Endothelial cell of umbilical vein (primary cell): ENCODE measurements at regions not wholly inside any gene's neighbourhood (a gene's known extent, or its start where the extent isn't known, plus 50 kb on each side); places are given as distances from the start of the nearest gene placed in this dataset.

ENCODE experiments used
- BruUV-seq: library from RNA; stranded (reverse); fragments of 400-500 nt; replicated peaks from 2 replicates; lab custom pipeline; 2021; lab: Mats Ljungman, UMichigan
- CTCF ChIA-PET: fragments of 300-600, 350-600 bp; sonication (Branson Sonifier 250); formaldehyde crosslinking; loops from one replicate; lab custom pipeline; 2021; ENCODE audit warnings: antibody characterized with exemption, inconsistent platforms; lab: Charles Lee
- POLR2A ChIA-PET: fragments of 300-600, 350-600 bp; sonication (Branson Sonifier 250); formaldehyde crosslinking; loops from one replicate; lab custom pipeline; 2021; ENCODE audit warnings: antibody characterized with exemption, inconsistent platforms; lab: Charles Lee
- DNase-seq: peaks from one replicate; pipeline ENCODE4 v3.0.0-alpha.2; 2011; ENCODE audit warnings: low read depth, low spot score
- FAIRE-seq: peaks from 2 replicates; lab custom pipeline; 2011; peaks lifted over from hg19 to GRCh38; lab: Jason Lieb, UNC
- H2AFZ ChIP-seq: 2 replicates; pipeline ENCODE4 v1.6.0; 2012; ENCODE audit warnings: low read depth, low read length, control low read depth, inconsistent platforms
- H3K27ac ChIP-seq: 2 replicates; pipeline ENCODE4 v1.5.1; 2011; ENCODE audit warnings: low read depth, mild to moderate bottlenecking, control low read depth, low read length, moderate library complexity; ENCODE audit not compliant: insufficient read depth
- H3K27me3 ChIP-seq, 2 experiments: 2 replicates each; pipeline versions ENCODE4 v1.6.0 to v1.6.1; 2011; ENCODE audit warnings: low read length in 2 of 2, mixed read lengths in 1 of 2; ENCODE audit not compliant: control insufficient read depth in 2 of 2, insufficient read depth in 2 of 2
- H3K36me3 ChIP-seq, 2 experiments: 2 replicates in 1 of 2; 3 replicates in 1 of 2; pipeline ENCODE4 v1.5.1; 2011; ENCODE audit warnings: low read length in 2 of 2, mild to moderate bottlenecking in 1 of 2, moderate library complexity in 1 of 2; ENCODE audit not compliant: control insufficient read depth in 2 of 2, insufficient read depth in 2 of 2; ENCODE audit errors: extremely low read depth in 1 of 2
- H3K4me1 ChIP-seq: 3 replicates; pipeline ENCODE4 v1.5.1; 2011; ENCODE audit warnings: mild to moderate bottlenecking, low read length; ENCODE audit not compliant: control insufficient read depth, insufficient read depth; ENCODE audit errors: extremely low read depth
- H3K4me2 ChIP-seq: 2 replicates; pipeline ENCODE4 v1.6.1; 2011; ENCODE audit warnings: low read length, control low read depth, mixed read lengths; ENCODE audit not compliant: insufficient read depth
- H3K4me3 ChIP-seq, 3 experiments: fragments of 200-600 bp in 1 of 3; sonication (generic), shearing (Covaris generic) in 1 of 3; replicated peaks in 1 of 3; 2 replicates each; pipeline ENCODE4 v1.5.1; 2011 to 2016; ENCODE audit warnings: control low read depth in 3 of 3, low read length in 3 of 3, mild to moderate bottlenecking in 2 of 3, inconsistent platforms in 1 of 3, low read depth in 1 of 3, moderate library complexity in 1 of 3; ENCODE audit not compliant: insufficient read depth in 1 of 3
- H3K79me2 ChIP-seq: 2 replicates; pipeline ENCODE4 v1.6.0; 2012; ENCODE audit warnings: low read length, inconsistent platforms; ENCODE audit not compliant: control insufficient read depth, insufficient read depth
- H3K9ac ChIP-seq: replicated peaks from 2 replicates; pipeline ENCODE3; 2011; ENCODE audit warnings: low read length, control low read depth; ENCODE audit not compliant: insufficient read depth; ENCODE audit errors: extremely low read depth
- H3K9me1 ChIP-seq: replicated peaks from 3 replicates; pipeline ENCODE4 v1.6.0; 2011; ENCODE audit warnings: mild to moderate bottlenecking, low read length; ENCODE audit not compliant: control insufficient read depth, insufficient read depth; ENCODE audit errors: extremely low read depth
- H3K9me3 ChIP-seq: replicated peaks from 2 replicates; pipeline ENCODE4 v1.5.1; 2012; ENCODE audit warnings: low read length, inconsistent platforms; ENCODE audit not compliant: control insufficient read depth, insufficient read depth
- H4K20me1 ChIP-seq: replicated peaks from 2 replicates; pipeline ENCODE3; 2011; ENCODE audit warnings: mild to moderate bottlenecking, low read length; ENCODE audit not compliant: control insufficient read depth, insufficient read depth; ENCODE audit errors: extremely low read depth
- CTCF ChIP-seq, 2 donors: IDR thresholded peaks; 1 replicate in 1 of 2; 2 replicates in 1 of 2; pipeline ENCODE4 v1.5.1; 2011; ENCODE audit warnings: low read length in 2 of 2, mild to moderate bottlenecking in 2 of 2, moderate library complexity in 2 of 2, control low read depth in 1 of 2, inconsistent platforms in 1 of 2, low read depth in 1 of 2; ENCODE audit not compliant: insufficient read depth in 1 of 2; ENCODE audit errors: extremely low read depth in 1 of 2
- EZH2 ChIP-seq: IDR thresholded peaks from 2 replicates; pipeline ENCODE4 v1.6.1; 2012; ENCODE audit warnings: borderline replicate concordance, low read depth, mild to moderate bottlenecking, moderate library complexity, low read length, inconsistent platforms; ENCODE audit not compliant: severe bottlenecking
- FOS ChIP-seq: IDR thresholded peaks from 2 replicates; pipeline ENCODE4 v1.6.1; 2011; ENCODE audit warnings: mild to moderate bottlenecking, low read length, moderate library complexity, borderline replicate concordance; ENCODE audit not compliant: insufficient read depth
- GATA2 ChIP-seq: IDR thresholded peaks from 2 replicates; pipeline ENCODE4 v1.7.0; 2011; ENCODE audit warnings: low read depth, mild to moderate bottlenecking, moderate library complexity, mixed read lengths, low read length; ENCODE audit not compliant: insufficient read length, insufficient read depth
- JUN ChIP-seq: IDR thresholded peaks from 2 replicates; pipeline ENCODE4 v1.6.1; 2011; ENCODE audit warnings: borderline replicate concordance, low read depth; ENCODE audit not compliant: insufficient read length, insufficient read depth
- MAX ChIP-seq: IDR thresholded peaks from 2 replicates; pipeline ENCODE4 v1.6.1; 2011; ENCODE audit not compliant: insufficient read depth, insufficient read length
- MYC ChIP-seq: IDR thresholded peaks from one replicate; pipeline ENCODE4 v1.6.1; 2011; ENCODE audit warnings: mild to moderate bottlenecking, low read depth, low read length
- POLR2A ChIP-seq: IDR thresholded peaks from 2 replicates; pipeline ENCODE4 v1.6.1; 2012; ENCODE audit warnings: low read depth, mild to moderate bottlenecking, control low read depth, low read length
- POLR2AphosphoS5 ChIP-seq: IDR thresholded peaks from 2 replicates; pipeline ENCODE4 v1.6.1; 2012; ENCODE audit warnings: low read depth, mild to moderate bottlenecking, control low read depth, low read length, moderate library complexity; ENCODE audit not compliant: insufficient read depth
- dilution Hi-C: fragments of 300-500 bp; cut with MboI; formaldehyde crosslinking; loops from one replicate; pipeline ENCODE4 v1.15.0; 2019; ENCODE audit warnings: low sequenced_read_pairs; ENCODE audit not compliant: extremely low pct_ligation_motif_present
- intact Hi-C: fragments of 100-400 bp; cut with micrococcal nuclease; formaldehyde crosslinking; loops from one replicate; pipeline ENCODE4 v1.10.0; 2022

GRCh38 chr1:91124290-91124985 lies 102.6 kb upstream of the ZNF644 start:
- dilution Hi-C loops (no loop called here), intact Hi-C loops (no loop called here)
- no TSS peak for BruUV-seq
- H3K4me1 ChIP-seq = no peaks in the 10 kb centered on the region
- DNase-seq (no peak), FAIRE-seq (no peak)
- H3K27me3 ChIP-seq = no peaks in the 10 kb centered on the region
- no peak for TF ChIP-seq POLR2A
- no peak for TF ChIP-seq JUN
- no peak for TF ChIP-seq FOS
- no peak overlapping the region for H2AFZ ChIP-seq
- no peaks in the 10 kb centered on the region for H4K20me1 ChIP-seq
- no peaks in the 10 kb centered on the region for H3K36me3 ChIP-seq
- no peak overlapping the region for H3K4me3 ChIP-seq
- no peak overlapping the region for H3K4me2 ChIP-seq
- no peaks in the 10 kb centered on the region for H3K9me1 ChIP-seq
- POLR2A ChIA-PET = no interaction called here
- H3K27ac ChIP-seq = no peak overlapping the region
- H3K79me2 ChIP-seq = no peaks in the 10 kb centered on the region
- no peaks in the 10 kb centered on the region for H3K9me3 ChIP-seq
- CTCF ChIA-PET = interaction anchor here (0.9 to 2.2 kb wide), 3 partner anchors 41 to 98 kb away, joined by 3 to 6 read pairs (median 4); no protein-coding TSS in a partner anchor
- H3K9ac ChIP-seq = no peak overlapping the region

GRCh38 chr1:91123773-91124172 lies 101.9 kb upstream of the ZNF644 start:
- no peak overlapping the region for H2AFZ ChIP-seq
- no peaks in the 10 kb centered on the region for H3K36me3 ChIP-seq
- H3K79me2 ChIP-seq = no peaks in the 10 kb centered on the region
- H3K4me1 ChIP-seq = no peaks in the 10 kb centered on the region
- H3K4me3 ChIP-seq = no peak overlapping the region
- TF ChIP-seq POLR2AphosphoS5 (no peak), MAX (no peak), FOS (no peak), MYC (no peak), POLR2A (no peak), JUN (no peak), GATA2 (no peak), CTCF (IDR thresholded peaks at IDR 0.05; ENCODE audit: extremely low read depth in 1 of 2, insufficient read depth in 1 of 2, low read depth in 1 of 2, low read length in 2 of 2) (no peak), EZH2 (no peak)
- H3K9ac ChIP-seq = no peak overlapping the region
- H3K9me1 ChIP-seq = no peaks in the 10 kb centered on the region
- intact Hi-C loops (no loop called here), dilution Hi-C loops (no loop called here)
- no peaks in the 10 kb centered on the region for H3K9me3 ChIP-seq
- no peak overlapping the region for H3K27ac ChIP-seq
- no peaks in the 10 kb centered on the region for H4K20me1 ChIP-seq
- DNase-seq = no peak
- no peak for FAIRE-seq
- no peaks in the 10 kb centered on the region for H3K27me3 ChIP-seq
- POLR2A ChIA-PET = no interaction called here
- H3K4me2 ChIP-seq = no peak overlapping the region
- BruUV-seq = no TSS peak
- CTCF ChIA-PET = interaction anchor here (0.9 to 2.2 kb wide), 2 partner anchors 41 to 43 kb away, joined by 4 to 6 read pairs; no protein-coding TSS in a partner anchor
